Common myeloid progenitor, CD34-positive (primary cell): ENCODE measurements at regions not wholly inside any gene's neighbourhood (a gene's known extent, or its start where the extent isn't known, plus 50 kb on each side); places are given as distances from the start of the nearest gene placed in this dataset.

Source experiments
- CTCF ChIA-PET: fragments of 350-600 bp; sonication (Branson Sonifier 250); formaldehyde crosslinking; loops from one replicate; lab custom pipeline; 2021; ENCODE audit warnings: antibody characterized with exemption; lab: Charles Lee
- POLR2A ChIA-PET: fragments of 350-600 bp; sonication (Branson Sonifier 250); formaldehyde crosslinking; loops from one replicate; lab custom pipeline; 2021; ENCODE audit warnings: antibody characterized with exemption; lab: Charles Lee
- DNase-seq, 3 donors: peaks; one replicate each; pipeline versions ENCODE4 v3.0.0 to v3.0.0-alpha.2; 2013
- H3K27ac ChIP-seq, 2 experiments: 1 replicate in 1 of 2; 2 replicates in 1 of 2; pipeline ENCODE4 v1.7.0; 2013; ENCODE audit warnings: inconsistent platforms in 2 of 2, low read length in 2 of 2, mild to moderate bottlenecking in 2 of 2, low read depth in 1 of 2, moderate library complexity in 1 of 2; ENCODE audit not compliant: severe bottlenecking in 2 of 2, insufficient read depth in 1 of 2, poor library complexity in 1 of 2
- H3K27me3 ChIP-seq, 5 experiments: replicated peaks in 2 of 5; 1 replicate in 3 of 5; 2 replicates in 2 of 5; pipeline versions ENCODE4 v1.6.1 to v1.7.0; 2013; ENCODE audit warnings: low read length in 4 of 5, mild to moderate bottlenecking in 2 of 5, moderate library complexity in 2 of 5, inconsistent platforms in 1 of 5; ENCODE audit not compliant: insufficient read depth in 5 of 5, control insufficient read depth in 4 of 5
- H3K36me3 ChIP-seq, 4 experiments: 1 replicate in 2 of 4; 2 replicates in 2 of 4; pipeline versions ENCODE4 v1.6.1 to v1.7.0; 2013; ENCODE audit warnings: low read length in 3 of 4, control low read depth in 1 of 4, mild to moderate bottlenecking in 1 of 4; ENCODE audit not compliant: control insufficient read depth in 4 of 4, insufficient read depth in 4 of 4
- H3K4me1 ChIP-seq, 4 experiments: 1 replicate in 3 of 4; 2 replicates in 1 of 4; pipeline versions ENCODE4 v1.6.1 to v1.7.1; 2013; ENCODE audit warnings: low read length in 3 of 4, mild to moderate bottlenecking in 3 of 4, control low read depth in 1 of 4, inconsistent platforms in 1 of 4, moderate library complexity in 1 of 4; ENCODE audit not compliant: control insufficient read depth in 4 of 4, insufficient read depth in 4 of 4; ENCODE audit errors: control extremely low read depth in 1 of 4
- H3K4me3 ChIP-seq, 7 experiments: 1 replicate in 4 of 7; 2 replicates in 3 of 7; pipeline versions ENCODE4 v1.5.1 to v1.7.0; 2013; ENCODE audit warnings: mild to moderate bottlenecking in 7 of 7, low read length in 6 of 7, moderate library complexity in 6 of 7, inconsistent platforms in 2 of 7, low read depth in 2 of 7, control low read depth in 1 of 7; ENCODE audit not compliant: insufficient read depth in 4 of 7, control insufficient read depth in 1 of 7; ENCODE audit errors: extremely low read depth in 1 of 7
- H3K9me3 ChIP-seq, 5 experiments: 1 replicate in 4 of 5; 2 replicates in 1 of 5; pipeline versions ENCODE4 v1.6.1 to v1.7.1; 2013; ENCODE audit warnings: low read length in 4 of 5, mild to moderate bottlenecking in 2 of 5, inconsistent platforms in 1 of 5, low read depth in 1 of 5, moderate library complexity in 1 of 5; ENCODE audit not compliant: control insufficient read depth in 4 of 5, insufficient read depth in 2 of 5; ENCODE audit errors: control extremely low read depth in 1 of 5
- WGBS: methylation state at CpG from one replicate; pipeline ENCODE4 v1.1.5; 2013; ENCODE audit not compliant: insufficient coverage; 5-methylcytosine and 5-hydroxymethylcytosine counted together

- POLR2A ChIA-PET: interaction anchor here (0.7 kb wide), 1 partner anchor 21 kb away, joined by 3 read pairs; no protein-coding TSS in a partner anchor
- H3K27ac ChIP-seq: no peak overlapping the region
- no peak for DNase-seq
- H3K27me3 ChIP-seq: no peaks in the 10 kb centered on the region
- H3K36me3 ChIP-seq: no peaks in the 10 kb centered on the region
- CTCF ChIA-PET: no interaction called here
- 100% methylated on average over 3 of the region's 3 CpGs for WGBS
- H3K4me3 ChIP-seq: no peak overlapping the region
- H3K9me3 ChIP-seq: peaks cover 0 to 4% (median 2%) of the 10 kb centered on the region in 5 experiments
- no peaks in the 10 kb centered on the region for H3K4me1 ChIP-seq
These were observed 296.8 kb upstream of the ZP4 start for GRCh38 chr1:238187575-238187949.

- POLR2A ChIA-PET: no interaction called here
- 100% methylated on average over 1 of the region's 4 CpGs for WGBS
- peaks cover 0 to 4% (median 2%) of the 10 kb centered on the region in 5 experiments for H3K9me3 ChIP-seq
- no peaks in the 10 kb centered on the region for H3K27me3 ChIP-seq
- H3K4me1 ChIP-seq: no peaks in the 10 kb centered on the region
- no peaks in the 10 kb centered on the region for H3K36me3 ChIP-seq
- H3K27ac ChIP-seq: no peak overlapping the region
- H3K4me3 ChIP-seq: no peak overlapping the region
- no peak for DNase-seq
- CTCF ChIA-PET: no interaction called here
These were observed 296.3 kb upstream of the ZP4 start for GRCh38 chr1:238186887-238187574.

- no peaks in the 10 kb centered on the region for H3K36me3 ChIP-seq
- POLR2A ChIA-PET: no interaction called here
- no peaks in the 10 kb centered on the region for H3K4me1 ChIP-seq
- no peak overlapping the region for H3K27ac ChIP-seq
- 86% methylated on average over 4 of the region's 7 CpGs for WGBS
- H3K27me3 ChIP-seq: no peaks in the 10 kb centered on the region
- H3K9me3 ChIP-seq: peaks cover 0 to 2% (median 0%) of the 10 kb centered on the region in 5 experiments
- no peak for DNase-seq
- H3K4me3 ChIP-seq: no peak overlapping the region
- CTCF ChIA-PET: no interaction called here
These were observed 287.4 kb upstream of the ZP4 start for GRCh38 chr1:238177960-238178645.

- no peak for DNase-seq
- ChIA-PET POLR2A (no interaction called here), CTCF (no interaction called here)
- no peak overlapping the region for H3K4me3 ChIP-seq
- no peak overlapping the region for H3K27ac ChIP-seq
- no peaks in the 10 kb centered on the region for H3K27me3 ChIP-seq
- H3K36me3 ChIP-seq: no peaks in the 10 kb centered on the region
- H3K4me1 ChIP-seq: no peaks in the 10 kb centered on the region
- 100% methylated on average over 1 of the region's 1 CpG for WGBS
- H3K9me3 ChIP-seq: peaks cover 0 to 2% (median 0%) of the 10 kb centered on the region in 5 experiments
These were observed 286.6 kb upstream of the ZP4 start for GRCh38 chr1:238177351-238177750.

- no peak overlapping the region for H3K27ac ChIP-seq
- WGBS: 79% methylated on average over 2 of the region's 2 CpGs
- ChIA-PET CTCF (no interaction called here), POLR2A (no interaction called here)
- no peaks in the 10 kb centered on the region for H3K27me3 ChIP-seq
- no peak overlapping the region for H3K4me3 ChIP-seq
- H3K36me3 ChIP-seq: no peaks in the 10 kb centered on the region
- H3K9me3 ChIP-seq: peaks cover 0 to 2% (median 0%) of the 10 kb centered on the region in 5 experiments
- no peak for DNase-seq
- H3K4me1 ChIP-seq: no peaks in the 10 kb centered on the region
These were observed 285.7 kb upstream of the ZP4 start for GRCh38 chr1:238176441-238176840.

GRCh38 chr1:238171985-238172384 is 281.3 kb upstream of the ZP4 start:
- H3K27me3 ChIP-seq: no peaks in the 10 kb centered on the region
- no peaks in the 10 kb centered on the region for H3K36me3 ChIP-seq
- POLR2A ChIA-PET: no interaction called here
- WGBS: no CpG with 5 or more reads among the region's 2 CpGs
- CTCF ChIA-PET: no interaction called here
- H3K4me3 ChIP-seq: no peak overlapping the region
- no peaks in the 10 kb centered on the region for H3K9me3 ChIP-seq
- DNase-seq: no peak
- no peaks in the 10 kb centered on the region for H3K4me1 ChIP-seq
- H3K27ac ChIP-seq: no peak overlapping the region

- Histone ChIP-seq H3K4me3 (no peak overlapping the region), H3K4me1 (no peaks in the 10 kb centered on the region), H3K9me3 (peaks cover 0 to 5% (median 4%) of the 10 kb centered on the region in 5 experiments), H3K36me3 (no peaks in the 10 kb centered on the region), H3K27me3 (no peaks in the 10 kb centered on the region), H3K27ac (no peak overlapping the region)
- POLR2A ChIA-PET: no interaction called here
- CTCF ChIA-PET: no interaction called here
- DNase-seq: no peak
These were observed 271.2 kb upstream of the ZP4 start for GRCh38 chr1:238161955-238162354.
